Calu3 (cell line): ENCODE measurements at regions not wholly inside any gene's neighbourhood (a gene's known extent, or its start where the extent isn't known, plus 50 kb on each side); places are given as distances from the start of the nearest gene placed in this dataset.
"Not testable (repeated sequence)": the region's sequence is repeated elsewhere in the genome, so short reads cannot be mapped to it uniquely, and the experiment has no call there.

ENCODE experiments used
- BruUV-seq: library from RNA; stranded (reverse); fragments of 400-500 nt; replicated peaks from 2 replicates; lab custom pipeline; 2021; lab: Mats Ljungman, UMichigan
- CTCF ChIA-PET: fragments of 300-600 bp; sonication (Branson Sonifier 250); formaldehyde crosslinking; loops from one replicate; lab custom pipeline; 2022; ENCODE audit warnings: antibody characterized with exemption; lab: Charles Lee
- DNase-seq: peaks from one replicate; pipeline ENCODE4 v3.0.0; 2022
- H3K27ac Mint-ChIP-seq: one replicate; pipeline ENCODE4 v1.8.0; 2022; ENCODE audit warnings: mixed read lengths; ENCODE audit not compliant: unreplicated experiment
- H3K27me3 Mint-ChIP-seq: one replicate; pipeline ENCODE4 v1.8.0; 2022; ENCODE audit warnings: mixed read lengths; ENCODE audit not compliant: unreplicated experiment
- H3K36me3 Mint-ChIP-seq: one replicate; pipeline ENCODE4 v1.8.0; 2022; ENCODE audit warnings: mild to moderate bottlenecking, moderate library complexity, mixed read lengths; ENCODE audit not compliant: insufficient read depth, unreplicated experiment
- H3K4me1 Mint-ChIP-seq: one replicate; pipeline ENCODE4 v1.8.0; 2022; ENCODE audit warnings: mild to moderate bottlenecking, low read depth, mixed read lengths; ENCODE audit not compliant: unreplicated experiment
- H3K4me3 Mint-ChIP-seq: one replicate; pipeline ENCODE4 v1.8.0; 2022; ENCODE audit warnings: mild to moderate bottlenecking, low read depth, moderate library complexity, mixed read lengths; ENCODE audit not compliant: unreplicated experiment
- H3K9me3 Mint-ChIP-seq: one replicate; pipeline ENCODE4 v1.8.0; 2022; ENCODE audit warnings: low read depth, mixed read lengths; ENCODE audit not compliant: unreplicated experiment
- CTCF ChIP-seq: fragments of 200-600 bp; IDR thresholded peaks from one replicate; pipeline ENCODE4 v1.8.0; 2022; ENCODE audit warnings: antibody characterized with exemption; ENCODE audit not compliant: unreplicated experiment
- intact Hi-C: fragments of 100-400 bp; cut with micrococcal nuclease; formaldehyde crosslinking; loops from one replicate; pipeline ENCODE4 v1.10.0; 2022; ENCODE audit not compliant: unreplicated experiment

GRCh38 chr20:12750221-12750620, 258.6 kb upstream of the SPTLC3 start:
- Mint-ChIP-seq H3K9me3 (no peaks in the 10 kb centered on the region), H3K27me3 (peaks cover 45% of the 10 kb centered on the region), H3K36me3 (no peaks in the 10 kb centered on the region), H3K27ac (no peak overlapping the region), H3K4me1 (no peaks in the 10 kb centered on the region), H3K4me3 (no peak overlapping the region)
- BruUV-seq, result no TSS peak
- intact Hi-C loops, result no loop called here
- no peak for DNase-seq
- TF ChIP-seq CTCF, result no peak
- CTCF ChIA-PET, result no interaction called here

- H3K36me3 Mint-ChIP-seq, BruUV-seq, H3K27ac Mint-ChIP-seq, H3K9me3 Mint-ChIP-seq, H3K4me3 Mint-ChIP-seq, intact Hi-C loops, DNase-seq, H3K4me1 Mint-ChIP-seq: not testable (repeated sequence)
- H3K27me3 Mint-ChIP-seq, result peaks cover 53% of the 10 kb centered on the region
- CTCF ChIA-PET, result interaction anchor here (0.7 kb wide), 1 partner anchor 611 kb away, joined by 3 read pairs; no protein-coding TSS in a partner anchor
Observed at GRCh38 chr20:12752900-12753693, 255.7 kb upstream of the SPTLC3 start.

GRCh38 chr20:12753742-12754141, 255.0 kb upstream of the SPTLC3 start:
- CTCF ChIA-PET, H3K27ac Mint-ChIP-seq, DNase-seq, H3K9me3 Mint-ChIP-seq, H3K36me3 Mint-ChIP-seq, H3K4me3 Mint-ChIP-seq, intact Hi-C loops, H3K4me1 Mint-ChIP-seq, BruUV-seq: not testable (repeated sequence)
- peaks cover 47% of the 10 kb centered on the region for H3K27me3 Mint-ChIP-seq

- H3K4me3 Mint-ChIP-seq, H3K27ac Mint-ChIP-seq, DNase-seq, intact Hi-C loops, H3K9me3 Mint-ChIP-seq, H3K36me3 Mint-ChIP-seq, CTCF ChIA-PET, BruUV-seq, H3K4me1 Mint-ChIP-seq: not testable (repeated sequence)
- peaks cover 20% of the 10 kb centered on the region for H3K27me3 Mint-ChIP-seq
Observed at GRCh38 chr20:12759493-12759892, 249.3 kb upstream of the SPTLC3 start.

GRCh38 chr20:12762725-12763124, 246.0 kb upstream of the SPTLC3 start:
- intact Hi-C loops, result no loop called here
- CTCF ChIA-PET, result no interaction called here
- no peak overlapping the region for H3K4me3 Mint-ChIP-seq
- H3K9me3 Mint-ChIP-seq, result no peaks in the 10 kb centered on the region
- no TSS peak for BruUV-seq
- H3K36me3 Mint-ChIP-seq, result no peaks in the 10 kb centered on the region
- TF ChIP-seq CTCF, result no peak
- peaks cover 10% of the 10 kb centered on the region for H3K4me1 Mint-ChIP-seq
- H3K27me3 Mint-ChIP-seq, result no peaks in the 10 kb centered on the region
- H3K27ac Mint-ChIP-seq, result no peak overlapping the region
- DNase-seq, result no peak

- no peaks in the 10 kb centered on the region for H3K36me3 Mint-ChIP-seq
- H3K27me3 Mint-ChIP-seq, result no peaks in the 10 kb centered on the region
- no peak for TF ChIP-seq CTCF
- H3K9me3 Mint-ChIP-seq, result no peaks in the 10 kb centered on the region
- peaks cover 10% of the 10 kb centered on the region for H3K4me1 Mint-ChIP-seq
- H3K27ac Mint-ChIP-seq, result no peak overlapping the region
- CTCF ChIA-PET, result no interaction called here
- intact Hi-C loops, result no loop called here
- no peak for DNase-seq
- no peak overlapping the region for H3K4me3 Mint-ChIP-seq
- BruUV-seq, result no TSS peak
Observed at GRCh38 chr20:12763406-12763805, 245.4 kb upstream of the SPTLC3 start.
